ENCODE measurements at regions not wholly inside any gene's neighbourhood (a gene's known extent, or its start where the extent isn't known, plus 50 kb on each side); places are given as distances from the start of the nearest gene placed in this dataset.

- TF ChIP-seq TAF1 (IDR thresholded peaks at IDR 0.05; ENCODE audit: low read depth) (no peak), SMC3 (conservative IDR thresholded peaks at IDR 0.05; ENCODE audit: poor library complexity) (no peak), CTCF (IDR thresholded peaks at IDR 0.05; ENCODE audit: poor library complexity, severe bottlenecking) (no peak), MXI1 (conservative IDR thresholded peaks at IDR 0.05; ENCODE audit: poor library complexity, severe bottlenecking) (no peak), REST (IDR thresholded peaks at IDR 0.05; ENCODE audit: borderline replicate concordance) (no peak), RAD21 (conservative IDR thresholded peaks at IDR 0.05) (no peak), EP300 (conservative IDR thresholded peaks at IDR 0.05; ENCODE audit: poor library complexity, severe bottlenecking) (no peak), EZH2 (IDR thresholded peaks at IDR 0.05; ENCODE audit: borderline replicate concordance, insufficient read depth, low read length, poor library complexity, severe bottlenecking) (no peak)
- no peak overlapping the region for H2AFZ ChIP-seq (ENCODE audit: low read depth, low read length)
- H3K9me2 ChIP-seq (ENCODE audit: insufficient read depth, low read length), result no peaks in the 10 kb centered on the region
- H3K9me3 ChIP-seq (ENCODE audit: low read length), result no peaks in the 10 kb centered on the region
- H4K20me1 ChIP-seq (ENCODE audit: insufficient read depth), result no peaks in the 10 kb centered on the region
- H3K79me2 ChIP-seq (replicated peaks; ENCODE audit: insufficient read depth, low read length), result peaks cover 37% of the 10 kb centered on the region
- no peak overlapping the region for H3K27ac ChIP-seq (ENCODE audit: low read length)
- H3K9ac ChIP-seq (ENCODE audit: low read length), result no peak overlapping the region
- H3K4me2 ChIP-seq (ENCODE audit: low read length), result peak overlapping the region; percentile 10
- H3K27me3 ChIP-seq (ENCODE audit: insufficient read depth, low read depth, low read length), result no peaks in the 10 kb centered on the region
- no peak overlapping the region for H3K4me3 ChIP-seq (ENCODE audit: low read length)
- H3F3A ChIP-seq (ENCODE audit: insufficient read depth, low read length, poor library complexity, severe bottlenecking), result peaks cover 3% of the 10 kb centered on the region
- H3K36me3 ChIP-seq (ENCODE audit: insufficient read depth, low read length), result no peaks in the 10 kb centered on the region
Observed at GRCh38 chr13:73997964-73998363, 136.2 kb downstream of the KLF12 start.

- no peak overlapping the region for H2AFZ ChIP-seq (ENCODE audit: low read depth, low read length)
- no peak overlapping the region for H3K9ac ChIP-seq (ENCODE audit: low read length)
- H3K9me3 ChIP-seq (ENCODE audit: low read length), result no peaks in the 10 kb centered on the region
- peaks cover 3% of the 10 kb centered on the region for H3F3A ChIP-seq (ENCODE audit: insufficient read depth, low read length, poor library complexity, severe bottlenecking)
- H3K9me2 ChIP-seq (ENCODE audit: insufficient read depth, low read length), result no peaks in the 10 kb centered on the region
- no peak overlapping the region for H3K27ac ChIP-seq (ENCODE audit: low read length)
- no peaks in the 10 kb centered on the region for H3K36me3 ChIP-seq (ENCODE audit: insufficient read depth, low read length)
- H4K20me1 ChIP-seq (ENCODE audit: insufficient read depth), result no peaks in the 10 kb centered on the region
- peaks cover 37% of the 10 kb centered on the region for H3K79me2 ChIP-seq (replicated peaks; ENCODE audit: insufficient read depth, low read length)
- no peaks in the 10 kb centered on the region for H3K27me3 ChIP-seq (ENCODE audit: insufficient read depth, low read depth, low read length)
- TF ChIP-seq REST (IDR thresholded peaks at IDR 0.05; ENCODE audit: borderline replicate concordance), result no peak
- TF ChIP-seq EP300 (conservative IDR thresholded peaks at IDR 0.05; ENCODE audit: poor library complexity, severe bottlenecking), result no peak
- TF ChIP-seq CTCF (IDR thresholded peaks at IDR 0.05; ENCODE audit: poor library complexity, severe bottlenecking), result no peak
- TF ChIP-seq EZH2 (IDR thresholded peaks at IDR 0.05; ENCODE audit: borderline replicate concordance, insufficient read depth, low read length, poor library complexity, severe bottlenecking), result no peak
- TF ChIP-seq MXI1 (conservative IDR thresholded peaks at IDR 0.05; ENCODE audit: poor library complexity, severe bottlenecking), result no peak
- TF ChIP-seq SMC3 (conservative IDR thresholded peaks at IDR 0.05; ENCODE audit: poor library complexity), result no peak
- TF ChIP-seq POLR2AphosphoS5 (IDR thresholded peaks at IDR 0.05), result no peak
- no peak for TF ChIP-seq RAD21 (conservative IDR thresholded peaks at IDR 0.05)
- TF ChIP-seq TAF1 (IDR thresholded peaks at IDR 0.05; ENCODE audit: low read depth), result no peak
- H3K4me3 ChIP-seq (ENCODE audit: low read length), result no peak overlapping the region
- H3K4me2 ChIP-seq (ENCODE audit: low read length), result no peak overlapping the region
Observed at GRCh38 chr13:73996569-73996968, 137.6 kb downstream of the KLF12 start.

Data from neural cell (in vitro differentiated cells).